Brain microvascular endothelial cell (primary cell): ENCODE measurements at regions not wholly inside any gene's neighbourhood (a gene's known extent, or its start where the extent isn't known, plus 50 kb on each side); places are given as distances from the start of the nearest gene placed in this dataset.

Source experiments
- DNase-seq: peaks from one replicate; pipeline ENCODE4 v3.0.0-alpha.2; 2020
- H3K27ac ChIP-seq: fragments of 250-450 bp; sonication (Bioruptor Pico); 2 replicates; pipeline ENCODE4 v1.5.1; 2020; ENCODE audit warnings: mild to moderate bottlenecking, moderate library complexity
- H3K27me3 ChIP-seq: fragments of 250-450 bp; sonication (Bioruptor Pico); replicated peaks from 2 replicates; pipeline ENCODE4 v1.5.1; 2020; ENCODE audit warnings: mild to moderate bottlenecking
- H3K36me3 ChIP-seq: fragments of 250-450 bp; sonication (Bioruptor Pico); replicated peaks from 2 replicates; pipeline ENCODE4 v1.5.1; 2020; ENCODE audit warnings: mild to moderate bottlenecking
- H3K4me3 ChIP-seq: 2 replicates; pipeline ENCODE4 v1.5.1; 2011; ENCODE audit warnings: low read depth, mild to moderate bottlenecking, control low read depth, low read length, moderate library complexity
- CTCF ChIP-seq: IDR thresholded peaks from 2 replicates; pipeline ENCODE4 v1.5.1; 2011; ENCODE audit warnings: low read depth, mild to moderate bottlenecking, moderate library complexity, low read length, control low read depth, inconsistent platforms; ENCODE audit errors: missing control alignments
- in situ Hi-C: cut with HindIII; loops from 2 replicates; pipeline ENCODE4 v1.10.0; 2017; ENCODE audit warnings: low sequenced_read_pairs, low pct_ligation_motif_present

GRCh38 chr14:60349663-60350365 is 100.8 kb downstream of the PPM1A start:
- peak; percentile 39 for DNase-seq
- H3K27me3 ChIP-seq, result no peaks in the 10 kb centered on the region
- TF ChIP-seq CTCF, result peak; percentile 70
- in situ Hi-C loops, result no loop called here
- H3K4me3 ChIP-seq, result no peak overlapping the region
- H3K27ac ChIP-seq, result no peak overlapping the region
- H3K36me3 ChIP-seq, result no peaks in the 10 kb centered on the region

GRCh38 chr14:60350366-60350720 is 101.3 kb downstream of the PPM1A start:
- in situ Hi-C loops, result no loop called here
- no peak overlapping the region for H3K27ac ChIP-seq
- no peak for TF ChIP-seq CTCF
- DNase-seq, result no peak
- H3K36me3 ChIP-seq, result no peaks in the 10 kb centered on the region
- H3K4me3 ChIP-seq, result no peak overlapping the region
- H3K27me3 ChIP-seq, result no peaks in the 10 kb centered on the region

- TF ChIP-seq CTCF, result no peak
- H3K36me3 ChIP-seq, result no peaks in the 10 kb centered on the region
These were observed 104.4 kb downstream of the PPM1A start for GRCh38 chr14:60353420-60353819.

GRCh38 chr14:60355768-60356167 is 106.7 kb downstream of the PPM1A start:
- no peak overlapping the region for H3K4me3 ChIP-seq
- no peaks in the 10 kb centered on the region for H3K36me3 ChIP-seq
- DNase-seq, result no peak
- in situ Hi-C loops, result no loop called here
- no peak for TF ChIP-seq CTCF
- no peaks in the 10 kb centered on the region for H3K27me3 ChIP-seq
- no peak overlapping the region for H3K27ac ChIP-seq

More at GRCh38 chr14:60353420-60353819, 104.4 kb downstream of the PPM1A start:
- H3K4me3 ChIP-seq, result no peak overlapping the region
- DNase-seq, result no peak
- H3K27ac ChIP-seq, result no peak overlapping the region
- H3K27me3 ChIP-seq, result no peaks in the 10 kb centered on the region
- in situ Hi-C loops, result no loop called here

GRCh38 chr14:60356386-60356785 is 107.4 kb downstream of the PPM1A start:
- TF ChIP-seq CTCF, result no peak
- Histone ChIP-seq H3K27ac (no peak overlapping the region), H3K27me3 (no peaks in the 10 kb centered on the region), H3K4me3 (no peak overlapping the region), H3K36me3 (no peaks in the 10 kb centered on the region)
- no peak for DNase-seq
- in situ Hi-C loops, result no loop called here
